ENCODE measurements at regions not wholly inside any gene's neighbourhood (a gene's known extent, or its start where the extent isn't known, plus 50 kb on each side); places are given as distances from the start of the nearest gene placed in this dataset.

DNA sequence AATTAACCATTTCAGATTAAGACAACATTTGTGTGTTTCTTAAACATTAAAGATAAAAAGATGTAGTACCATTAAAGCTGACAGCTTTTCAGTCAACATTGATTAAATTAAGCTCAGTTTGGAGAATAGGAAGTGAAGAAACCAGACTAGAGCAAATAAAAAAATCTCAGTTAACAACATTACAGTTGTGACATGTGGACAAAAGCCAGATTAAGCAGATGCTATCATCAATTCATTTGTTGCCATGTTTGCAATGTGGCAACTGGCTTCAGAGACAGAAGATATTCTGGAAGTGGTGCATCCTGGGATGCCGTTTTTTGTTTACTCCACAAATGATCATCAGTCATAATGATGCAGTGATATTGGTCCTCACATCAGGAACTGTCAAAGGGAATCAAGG lies 70.3 kb upstream of the CNTLN start:
- Mint-ChIP-seq H3K27ac (ENCODE audit: unreplicated experiment) (no peak overlapping the region), H3K9me3 (ENCODE audit: low read depth, unreplicated experiment) (no peaks in the 10 kb centered on the region), H3K4me3 (ENCODE audit: low read depth, unreplicated experiment) (no peak overlapping the region), H3K36me3 (ENCODE audit: insufficient read depth, unreplicated experiment) (no peaks in the 10 kb centered on the region), H3K27me3 (ENCODE audit: unreplicated experiment) (no peaks in the 10 kb centered on the region), H3K4me1 (ENCODE audit: low read depth, unreplicated experiment) (no peaks in the 10 kb centered on the region)
- BruUV-seq (replicated peaks), result no TSS peak
- intact Hi-C loops (cut with micrococcal nuclease; ENCODE audit: unreplicated experiment), result no loop called here
- TF ChIP-seq, protein P1, sequence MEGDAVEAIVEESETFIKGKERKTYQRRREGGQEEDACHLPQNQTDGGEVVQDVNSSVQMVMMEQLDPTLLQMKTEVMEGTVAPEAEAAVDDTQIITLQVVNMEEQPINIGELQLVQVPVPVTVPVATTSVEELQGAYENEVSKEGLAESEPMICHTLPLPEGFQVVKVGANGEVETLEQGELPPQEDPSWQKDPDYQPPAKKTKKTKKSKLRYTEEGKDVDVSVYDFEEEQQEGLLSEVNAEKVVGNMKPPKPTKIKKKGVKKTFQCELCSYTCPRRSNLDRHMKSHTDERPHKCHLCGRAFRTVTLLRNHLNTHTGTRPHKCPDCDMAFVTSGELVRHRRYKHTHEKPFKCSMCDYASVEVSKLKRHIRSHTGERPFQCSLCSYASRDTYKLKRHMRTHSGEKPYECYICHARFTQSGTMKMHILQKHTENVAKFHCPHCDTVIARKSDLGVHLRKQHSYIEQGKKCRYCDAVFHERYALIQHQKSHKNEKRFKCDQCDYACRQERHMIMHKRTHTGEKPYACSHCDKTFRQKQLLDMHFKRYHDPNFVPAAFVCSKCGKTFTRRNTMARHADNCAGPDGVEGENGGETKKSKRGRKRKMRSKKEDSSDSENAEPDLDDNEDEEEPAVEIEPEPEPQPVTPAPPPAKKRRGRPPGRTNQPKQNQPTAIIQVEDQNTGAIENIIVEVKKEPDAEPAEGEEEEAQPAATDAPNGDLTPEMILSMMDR (IDR thresholded peaks at IDR 0.05; ENCODE audit: unreplicated experiment), result no peak
- CTCF ChIA-PET, result no interaction called here
- DNase-seq, result no peak

DNA sequence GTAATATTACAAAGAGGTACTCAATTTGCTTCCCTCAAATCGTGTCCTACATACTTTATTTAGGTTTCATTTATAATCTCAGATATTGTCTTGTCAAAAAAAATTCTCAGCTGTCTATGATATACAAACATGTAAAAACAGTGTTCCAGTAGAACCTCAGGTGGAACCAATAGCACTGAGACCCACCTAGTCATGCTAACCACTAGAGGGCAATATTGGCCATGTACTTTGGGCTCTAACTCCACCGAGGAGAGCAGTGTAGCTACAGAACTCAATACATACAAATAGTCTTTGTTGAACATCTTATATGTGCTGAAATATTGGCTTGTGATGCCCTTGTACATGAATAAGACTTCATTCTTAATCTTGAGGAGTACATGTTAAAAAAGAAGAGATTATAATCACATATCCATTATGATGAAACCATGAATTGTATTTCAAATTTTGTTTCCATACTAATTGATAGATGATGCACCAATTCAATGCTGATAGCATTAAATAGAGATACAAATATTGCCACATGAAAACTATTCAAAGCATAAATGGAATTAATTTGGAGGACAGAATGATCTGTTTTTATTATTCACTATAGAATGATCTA lies 71.2 kb upstream of the CNTLN start:
- BruUV-seq (replicated peaks), result no TSS peak
- Mint-ChIP-seq H3K36me3 (ENCODE audit: insufficient read depth, unreplicated experiment) (no peaks in the 10 kb centered on the region), H3K4me1 (ENCODE audit: low read depth, unreplicated experiment) (no peaks in the 10 kb centered on the region), H3K27ac (ENCODE audit: unreplicated experiment) (no peak overlapping the region), H3K4me3 (ENCODE audit: low read depth, unreplicated experiment) (no peak overlapping the region), H3K9me3 (ENCODE audit: low read depth, unreplicated experiment) (no peaks in the 10 kb centered on the region), H3K27me3 (ENCODE audit: unreplicated experiment) (no peaks in the 10 kb centered on the region)
- CTCF ChIA-PET, result interaction anchor here (0.7 to 0.8 kb wide), 2 partner anchors 251 to 399 kb away, joined by 4 to 7 read pairs; no protein-coding TSS in a partner anchor
- intact Hi-C loops (cut with micrococcal nuclease; ENCODE audit: unreplicated experiment), result loop anchor here (1.0 kb wide), 1 partner anchor 400 kb away; no protein-coding TSS in a partner anchor
- TF ChIP-seq, protein P1 (IDR thresholded peaks at IDR 0.05; ENCODE audit: unreplicated experiment), result peak; percentile 19
- DNase-seq, result peak; percentile 20

DNA sequence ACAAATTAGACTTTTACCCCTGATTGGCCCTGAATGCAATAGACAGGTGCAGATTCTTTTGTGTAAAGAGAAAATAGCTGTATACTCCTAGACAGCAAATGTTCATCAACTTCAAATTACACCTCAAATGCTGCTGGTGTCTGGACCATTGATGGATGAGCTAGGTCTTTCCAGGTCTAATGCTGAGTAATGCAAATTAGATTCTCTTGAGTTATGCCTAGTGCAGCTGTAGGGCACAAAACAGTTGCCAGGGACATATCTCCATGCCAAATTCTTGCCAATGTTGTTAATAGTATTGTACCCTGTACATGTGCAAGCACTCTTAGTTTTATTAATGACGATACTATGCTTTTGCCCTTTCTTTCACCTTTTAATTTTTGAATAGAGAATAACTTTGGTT lies 72.3 kb upstream of the CNTLN start:
- CTCF ChIA-PET, result no interaction called here
- H3K27me3 Mint-ChIP-seq (ENCODE audit: unreplicated experiment), result no peaks in the 10 kb centered on the region
- intact Hi-C loops (cut with micrococcal nuclease; ENCODE audit: unreplicated experiment), result no loop called here
- H3K36me3 Mint-ChIP-seq (ENCODE audit: insufficient read depth, unreplicated experiment), result no peaks in the 10 kb centered on the region
- H3K4me1 Mint-ChIP-seq (ENCODE audit: low read depth, unreplicated experiment), result no peaks in the 10 kb centered on the region
- DNase-seq, result no peak
- no TSS peak for BruUV-seq (replicated peaks)
- TF ChIP-seq, protein P1 (IDR thresholded peaks at IDR 0.05; ENCODE audit: unreplicated experiment), result no peak
- no peaks in the 10 kb centered on the region for H3K9me3 Mint-ChIP-seq (ENCODE audit: low read depth, unreplicated experiment)
- H3K4me3 Mint-ChIP-seq (ENCODE audit: low read depth, unreplicated experiment), result no peak overlapping the region
- no peak overlapping the region for H3K27ac Mint-ChIP-seq (ENCODE audit: unreplicated experiment)

DNA sequence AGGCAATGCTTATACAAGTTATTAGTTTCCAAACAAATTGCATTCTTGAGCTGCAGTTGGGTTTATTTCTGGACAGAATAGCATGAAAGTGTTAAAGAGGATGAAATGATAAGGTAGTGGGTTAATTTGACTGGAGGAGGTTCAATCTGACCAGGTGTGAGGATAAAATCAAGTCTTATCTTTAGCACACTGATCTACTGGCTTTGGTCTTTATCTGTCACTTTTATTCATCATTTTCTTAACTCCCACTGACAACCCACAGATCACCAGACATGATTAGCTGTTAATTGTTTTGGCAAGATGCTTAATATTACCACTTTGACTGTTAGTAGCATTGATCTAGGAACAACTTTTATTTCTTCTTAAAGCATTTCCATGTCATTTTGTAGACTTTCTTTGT lies 74.4 kb upstream of the CNTLN start:
- Mint-ChIP-seq H3K4me3 (ENCODE audit: low read depth, unreplicated experiment) (no peak overlapping the region), H3K9me3 (ENCODE audit: low read depth, unreplicated experiment) (no peaks in the 10 kb centered on the region), H3K27ac (ENCODE audit: unreplicated experiment) (no peak overlapping the region), H3K36me3 (ENCODE audit: insufficient read depth, unreplicated experiment) (no peaks in the 10 kb centered on the region), H3K27me3 (ENCODE audit: unreplicated experiment) (no peaks in the 10 kb centered on the region), H3K4me1 (ENCODE audit: low read depth, unreplicated experiment) (no peaks in the 10 kb centered on the region)
- CTCF ChIA-PET, result no interaction called here
- TF ChIP-seq, protein P1 (IDR thresholded peaks at IDR 0.05; ENCODE audit: unreplicated experiment), result no peak
- BruUV-seq (replicated peaks), result no TSS peak
- intact Hi-C loops (cut with micrococcal nuclease; ENCODE audit: unreplicated experiment), result no loop called here
- DNase-seq, result no peak

All from Calu3 (cell line).